SKM-1 (cell line): ENCODE measurements at regions not wholly inside any gene's neighbourhood (a gene's known extent, or its start where the extent isn't known, plus 50 kb on each side); places are given as distances from the start of the nearest gene placed in this dataset.

Experiments used
- DNase-seq: peaks from one replicate; lab custom pipeline; 2025; ENCODE audit not compliant: unreplicated experiment; lab: John Stamatoyannopoulos, UW

- no peak for DNase-seq
Observed at GRCh38 chr22:49137206-49137840, 690.4 kb downstream of the BRD1 start.

GRCh38 chr22:49136816-49137180 is 690.9 kb downstream of the BRD1 start:
- no peak for DNase-seq

GRCh38 chr22:49136041-49136815 is 691.4 kb downstream of the BRD1 start:
- DNase-seq = no peak

- DNase-seq = no peak
Observed at GRCh38 chr22:49134076-49134475, 693.6 kb downstream of the BRD1 start.

- no peak for DNase-seq
Observed at GRCh38 chr22:49133541-49133940, 694.1 kb downstream of the BRD1 start.

- no peak for DNase-seq
Observed at GRCh38 chr22:49132009-49132408, 695.7 kb downstream of the BRD1 start.

GRCh38 chr22:49129736-49130135 is 697.9 kb downstream of the BRD1 start:
- DNase-seq = no peak

- no peak for DNase-seq
Observed at GRCh38 chr22:49128874-49129273, 698.8 kb downstream of the BRD1 start.

GRCh38 chr22:49124608-49125007 is 703.1 kb downstream of the BRD1 start:
- no peak for DNase-seq

- DNase-seq = no peak
Observed at GRCh38 chr22:49123621-49124192, 704.0 kb downstream of the BRD1 start.

- no peak for DNase-seq
Observed at GRCh38 chr22:49119551-49119952, 708.1 kb downstream of the BRD1 start.

GRCh38 chr22:49118065-49118464 is 709.6 kb downstream of the BRD1 start:
- DNase-seq = no peak

GRCh38 chr22:49117486-49117885 is 710.2 kb downstream of the BRD1 start:
- DNase-seq = no peak

- DNase-seq = no peak
Observed at GRCh38 chr22:49116486-49117120, 711.1 kb downstream of the BRD1 start.

- DNase-seq = no peak
Observed at GRCh38 chr22:49116021-49116420, 711.7 kb downstream of the BRD1 start.

GRCh38 chr22:49115197-49115596 is 712.5 kb downstream of the BRD1 start:
- no peak for DNase-seq

GRCh38 chr22:49113758-49114157 is 713.9 kb downstream of the BRD1 start:
- no peak for DNase-seq

- no peak for DNase-seq
Observed at GRCh38 chr22:49112661-49113626, 714.7 kb downstream of the BRD1 start.

- no peak for DNase-seq
Observed at GRCh38 chr22:49112176-49112575, 715.5 kb downstream of the BRD1 start.

GRCh38 chr22:49111085-49111484 is 716.6 kb downstream of the BRD1 start:
- DNase-seq = no peak
